ENCODE measurements at regions not wholly inside any gene's neighbourhood (a gene's known extent, or its start where the extent isn't known, plus 50 kb on each side); places are given as distances from the start of the nearest gene placed in this dataset.

DNA sequence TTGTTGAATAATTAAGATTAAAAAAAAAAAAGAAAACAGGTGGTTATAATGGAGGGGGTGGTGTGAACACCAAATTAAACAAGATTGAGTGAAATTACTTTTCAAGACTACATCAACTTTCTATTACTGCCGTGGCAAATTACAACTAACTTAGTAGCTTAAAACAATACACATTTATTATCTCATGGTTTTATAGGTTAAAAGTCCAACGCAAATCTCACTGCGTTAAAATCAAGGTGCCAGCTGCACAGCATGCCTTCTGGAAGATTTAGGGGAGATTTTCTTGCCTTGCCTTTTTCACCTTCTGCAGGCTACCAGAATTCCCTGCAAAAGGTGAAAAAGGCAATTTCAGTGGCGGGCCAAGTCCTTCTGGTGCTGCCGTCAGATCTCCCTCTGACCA lies 58.5 kb downstream of the ATXN3L start:
- DNase-seq (no peak), ATAC-seq (no peak)
- WGBS, 2 donors = 86 to 90% methylated on average over 5 of the region's 5 CpGs
- TF ChIP-seq, protein P1, sequence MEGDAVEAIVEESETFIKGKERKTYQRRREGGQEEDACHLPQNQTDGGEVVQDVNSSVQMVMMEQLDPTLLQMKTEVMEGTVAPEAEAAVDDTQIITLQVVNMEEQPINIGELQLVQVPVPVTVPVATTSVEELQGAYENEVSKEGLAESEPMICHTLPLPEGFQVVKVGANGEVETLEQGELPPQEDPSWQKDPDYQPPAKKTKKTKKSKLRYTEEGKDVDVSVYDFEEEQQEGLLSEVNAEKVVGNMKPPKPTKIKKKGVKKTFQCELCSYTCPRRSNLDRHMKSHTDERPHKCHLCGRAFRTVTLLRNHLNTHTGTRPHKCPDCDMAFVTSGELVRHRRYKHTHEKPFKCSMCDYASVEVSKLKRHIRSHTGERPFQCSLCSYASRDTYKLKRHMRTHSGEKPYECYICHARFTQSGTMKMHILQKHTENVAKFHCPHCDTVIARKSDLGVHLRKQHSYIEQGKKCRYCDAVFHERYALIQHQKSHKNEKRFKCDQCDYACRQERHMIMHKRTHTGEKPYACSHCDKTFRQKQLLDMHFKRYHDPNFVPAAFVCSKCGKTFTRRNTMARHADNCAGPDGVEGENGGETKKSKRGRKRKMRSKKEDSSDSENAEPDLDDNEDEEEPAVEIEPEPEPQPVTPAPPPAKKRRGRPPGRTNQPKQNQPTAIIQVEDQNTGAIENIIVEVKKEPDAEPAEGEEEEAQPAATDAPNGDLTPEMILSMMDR (IDR thresholded peaks at IDR 0.05) = no peak
- no peak for TF ChIP-seq POLR2A (IDR thresholded peaks at IDR 0.05)
- no peaks in the 10 kb centered on the region for H3K27me3 ChIP-seq
- intact Hi-C loops (cut with DNase I) = no loop called here
- no peaks in the 10 kb centered on the region for H3K4me1 ChIP-seq
- no peaks in the 10 kb centered on the region for H3K9me3 ChIP-seq
- H3K27ac ChIP-seq = no peak overlapping the region
- no peak overlapping the region for H3K4me3 ChIP-seq
- no peaks in the 10 kb centered on the region for H3K36me3 ChIP-seq (replicated peaks in 1 of 2; ENCODE audit: insufficient read depth in 1 of 2, low read depth in 2 of 2)

DNA sequence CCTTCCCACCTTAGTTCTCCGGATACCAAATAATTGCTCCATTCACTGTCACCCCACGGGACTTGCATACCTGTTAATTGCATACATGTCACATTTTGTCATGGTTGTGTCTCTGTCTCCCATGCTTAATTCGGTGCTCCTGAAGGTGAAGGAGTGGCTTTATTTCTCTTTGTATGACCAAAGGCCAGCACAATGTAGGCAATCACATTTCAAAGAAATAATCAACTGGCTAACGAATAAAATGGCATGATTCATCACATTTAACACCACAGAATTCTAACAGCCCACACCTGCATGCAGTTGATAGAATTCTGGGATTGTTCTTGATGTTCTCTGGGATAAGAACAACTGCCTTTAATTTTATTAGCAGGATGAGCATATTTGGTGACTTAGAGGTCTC lies 59.3 kb downstream of the ATXN3L start:
- WGBS, 2 donors = 77 to 89% methylated on average over 4 of the region's 4 CpGs
- DNase-seq (no peak), ATAC-seq (no peak)
- Histone ChIP-seq H3K36me3 (replicated peaks in 1 of 2; ENCODE audit: insufficient read depth in 1 of 2, low read depth in 2 of 2) (no peaks in the 10 kb centered on the region), H3K27ac (no peak overlapping the region), H3K4me1 (no peaks in the 10 kb centered on the region), H3K4me3 (no peak overlapping the region), H3K9me3 (no peaks in the 10 kb centered on the region), H3K27me3 (no peaks in the 10 kb centered on the region)
- intact Hi-C loops (cut with DNase I) = no loop called here
- no peak for TF ChIP-seq POLR2A (IDR thresholded peaks at IDR 0.05)
- TF ChIP-seq, protein P1 (IDR thresholded peaks at IDR 0.05) = no peak

DNA sequence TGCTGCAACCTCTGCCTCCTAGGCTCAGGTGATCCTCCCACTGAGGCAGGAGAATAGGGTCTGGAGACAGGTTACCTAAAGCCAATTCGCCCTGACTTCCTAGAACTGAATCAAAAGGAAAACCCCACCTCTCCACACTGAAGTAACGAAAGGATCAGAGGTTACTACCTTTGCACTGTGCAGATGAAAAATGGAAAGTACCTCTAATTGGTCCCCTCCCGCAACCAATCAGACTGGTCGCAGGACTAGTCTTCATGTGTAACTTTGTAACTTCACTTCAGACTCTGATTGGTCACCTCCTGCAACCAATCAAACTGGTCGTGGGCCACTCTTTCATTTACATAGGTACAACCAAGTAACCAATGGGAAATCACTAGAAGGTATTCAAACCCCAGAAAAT lies 61.1 kb downstream of the ATXN3L start:
- Histone ChIP-seq H3K27me3 (no peaks in the 10 kb centered on the region), H3K4me3 (no peak overlapping the region), H3K36me3 (replicated peaks in 1 of 2; ENCODE audit: insufficient read depth in 1 of 2, low read depth in 2 of 2) (no peaks in the 10 kb centered on the region), H3K27ac (no peak overlapping the region), H3K9me3 (no peaks in the 10 kb centered on the region), H3K4me1 (peaks cover 8% of the 10 kb centered on the region)
- intact Hi-C loops (cut with DNase I) = no loop called here
- DNase-seq (no peak), ATAC-seq (no peak)
- WGBS, 2 donors = 89% methylated on average over 5 of the region's 5 CpGs
- TF ChIP-seq POLR2A (IDR thresholded peaks at IDR 0.05) = no peak
- TF ChIP-seq, protein P1 (IDR thresholded peaks at IDR 0.05) = no peak

DNA sequence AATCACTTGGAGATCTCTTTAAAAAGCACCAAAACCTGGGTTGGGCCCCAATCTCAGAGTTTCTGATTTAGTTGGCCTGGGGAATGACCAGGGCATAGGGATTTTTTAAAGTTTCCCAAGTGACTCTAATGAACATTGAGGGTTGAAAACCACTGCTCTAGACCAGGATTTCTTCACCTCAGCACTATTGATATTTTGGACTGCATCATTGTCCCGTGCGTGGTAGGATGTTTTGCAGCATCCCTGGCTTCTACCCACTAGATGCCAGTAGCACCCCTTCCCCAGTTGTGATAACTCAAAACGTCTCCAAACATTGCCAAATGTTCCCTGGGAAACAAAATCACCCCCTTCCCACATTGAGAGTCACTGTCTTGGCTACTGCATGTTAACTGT lies 61.8 kb downstream of the ATXN3L start:
- intact Hi-C loops (cut with DNase I) = no loop called here
- ATAC-seq = no peak
- TF ChIP-seq, protein P1 (IDR thresholded peaks at IDR 0.05) = no peak
- no peak for TF ChIP-seq POLR2A (IDR thresholded peaks at IDR 0.05)
- H3K36me3 ChIP-seq (replicated peaks in 1 of 2; ENCODE audit: insufficient read depth in 1 of 2, low read depth in 2 of 2) = no peaks in the 10 kb centered on the region
- no peaks in the 10 kb centered on the region for H3K27me3 ChIP-seq
- H3K4me3 ChIP-seq = no peak overlapping the region
- no peaks in the 10 kb centered on the region for H3K9me3 ChIP-seq
- H3K4me1 ChIP-seq = peaks cover 8% of the 10 kb centered on the region
- H3K27ac ChIP-seq = no peak overlapping the region
- WGBS, 2 donors = 75 to 86% methylated on average over 3 of the region's 3 CpGs
- DNase-seq = no peak

GRCh38 chrX:13257223-13258051 lies 62.4 kb downstream of the ATXN3L start:
- no peak for TF ChIP-seq POLR2A (IDR thresholded peaks at IDR 0.05)
- TF ChIP-seq, protein P1 (IDR thresholded peaks at IDR 0.05) = no peak
- intact Hi-C loops (cut with DNase I) = no loop called here
- Histone ChIP-seq H3K27ac (no peak overlapping the region), H3K9me3 (no peaks in the 10 kb centered on the region), H3K27me3 (no peaks in the 10 kb centered on the region), H3K36me3 (replicated peaks in 1 of 2; ENCODE audit: insufficient read depth in 1 of 2, low read depth in 2 of 2) (no peaks in the 10 kb centered on the region), H3K4me3 (no peak overlapping the region), H3K4me1 (peaks cover 8% of the 10 kb centered on the region)
- DNase-seq = no peak
- 75 to 82% methylated on average over 6 of the region's 6 CpGs for WGBS, 2 donors
- no peak for ATAC-seq

All from body of pancreas (tissue), 4 donors.